Choroid plexus epithelial cell (primary cell): ENCODE measurements at regions not wholly inside any gene's neighbourhood (a gene's known extent, or its start where the extent isn't known, plus 50 kb on each side); places are given as distances from the start of the nearest gene placed in this dataset.

Source experiments
- DNase-seq: peaks from one replicate; pipeline ENCODE4 v3.0.0-alpha.2; 2010; ENCODE audit warnings: low read depth
- H3K4me3 ChIP-seq: 2 replicates; pipeline ENCODE4 v1.5.1; 2011; ENCODE audit warnings: low read depth, mild to moderate bottlenecking, control low read depth, low read length, moderate library complexity
- CTCF ChIP-seq: conservative IDR thresholded peaks from 2 replicates; pipeline ENCODE4 v1.5.1; 2011; ENCODE audit warnings: low read depth, mild to moderate bottlenecking, control low read depth, inconsistent platforms, low read length, moderate library complexity

DNA sequence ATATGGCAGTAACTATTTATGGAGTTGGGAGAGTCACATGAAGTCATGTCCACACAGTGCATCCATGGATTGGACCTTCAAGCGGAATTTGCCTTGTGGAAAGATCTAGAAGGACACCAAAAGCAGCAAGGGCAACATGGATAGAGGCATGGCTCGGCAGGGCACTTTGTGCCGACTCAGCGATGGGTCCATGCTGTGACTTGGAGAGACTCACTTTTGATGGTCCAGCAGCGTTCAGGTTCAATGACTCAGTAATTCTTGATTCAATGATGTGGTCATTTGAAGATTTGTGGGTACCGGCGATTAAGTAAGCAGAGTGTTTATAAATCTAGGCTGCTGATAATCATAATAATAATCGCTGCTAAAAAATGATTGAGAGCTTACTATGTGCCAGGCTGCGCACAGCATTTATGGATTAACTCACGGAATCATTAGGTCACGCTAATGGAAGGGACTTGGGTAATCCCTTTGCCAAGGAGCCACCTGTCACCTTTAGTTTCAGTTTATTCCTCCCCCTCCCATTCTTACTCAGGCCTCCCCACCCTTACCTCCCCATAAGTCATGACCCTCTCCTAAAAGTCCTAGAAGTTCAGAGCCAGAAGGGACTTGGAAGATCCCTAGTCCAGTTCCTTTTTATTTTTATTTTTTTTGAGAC lies 127.5 kb upstream of the CRHR1 start:
- DNase-seq, result no peak
- H3K4me3 ChIP-seq, result no peak overlapping the region
- no peak for TF ChIP-seq CTCF

- no peak overlapping the region for H3K4me3 ChIP-seq
- no peak for DNase-seq
- TF ChIP-seq CTCF, result no peak
These were observed 123.6 kb upstream of the CRHR1 start for GRCh38 chr17:45660474-45660873.

- DNase-seq, result no peak
- TF ChIP-seq CTCF, result no peak
- no peak overlapping the region for H3K4me3 ChIP-seq
These were observed 121.7 kb upstream of the CRHR1 start for GRCh38 chr17:45662432-45662831.

DNA sequence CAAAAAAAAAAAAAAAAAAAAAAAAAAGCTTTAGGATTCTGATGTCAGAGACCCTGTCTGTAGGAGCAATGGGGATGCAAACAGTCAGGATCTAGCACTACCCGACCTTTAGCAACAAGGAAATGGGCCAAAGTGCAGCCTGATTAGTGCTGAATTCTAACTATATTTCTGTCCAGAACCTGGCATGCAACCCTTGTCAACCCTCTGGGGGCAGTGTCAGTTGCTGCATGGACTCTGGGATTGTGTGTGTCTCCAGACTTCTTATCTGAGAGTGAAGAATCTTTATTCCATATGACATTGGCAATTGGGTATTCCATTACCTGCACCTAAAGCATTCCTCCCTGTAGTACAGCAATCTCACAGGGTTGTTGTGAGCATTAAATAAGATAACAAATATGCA lies 120.3 kb upstream of the CRHR1 start:
- H3K4me3 ChIP-seq, result no peak overlapping the region
- TF ChIP-seq CTCF, result no peak
- DNase-seq, result no peak

- DNase-seq, result no peak
- H3K4me3 ChIP-seq, result no peak overlapping the region
- no peak for TF ChIP-seq CTCF
These were observed 119.2 kb upstream of the CRHR1 start for GRCh38 chr17:45664921-45665320.

DNA sequence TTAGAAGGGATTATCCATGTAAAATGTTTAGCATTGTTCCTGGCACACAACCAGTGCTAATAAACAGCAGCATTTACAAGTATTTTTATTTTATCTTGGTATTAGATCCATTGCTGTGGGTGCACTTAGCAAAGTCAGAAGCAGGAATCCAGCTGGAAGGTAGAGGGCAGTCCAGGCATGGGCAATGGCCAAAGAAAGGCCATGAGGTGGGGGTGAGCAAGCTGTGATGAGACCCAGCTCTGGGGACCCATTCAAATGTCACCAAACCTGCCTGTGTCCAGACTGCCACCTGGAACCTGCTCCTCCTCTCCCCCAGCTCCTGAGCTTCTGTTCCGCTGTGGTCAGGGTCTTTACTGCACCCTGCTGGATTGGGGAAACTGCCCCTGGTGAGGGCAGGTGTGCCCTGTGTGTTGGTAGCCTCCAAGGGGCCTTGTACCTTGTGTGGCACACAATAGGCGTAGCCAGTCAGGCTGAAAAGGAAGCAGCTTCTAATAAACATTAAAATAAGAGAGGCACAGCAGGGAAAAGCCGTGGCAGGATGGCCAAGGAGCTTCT lies 118.0 kb upstream of the CRHR1 start:
- DNase-seq, result no peak
- TF ChIP-seq CTCF, result peak; percentile 16

DNA sequence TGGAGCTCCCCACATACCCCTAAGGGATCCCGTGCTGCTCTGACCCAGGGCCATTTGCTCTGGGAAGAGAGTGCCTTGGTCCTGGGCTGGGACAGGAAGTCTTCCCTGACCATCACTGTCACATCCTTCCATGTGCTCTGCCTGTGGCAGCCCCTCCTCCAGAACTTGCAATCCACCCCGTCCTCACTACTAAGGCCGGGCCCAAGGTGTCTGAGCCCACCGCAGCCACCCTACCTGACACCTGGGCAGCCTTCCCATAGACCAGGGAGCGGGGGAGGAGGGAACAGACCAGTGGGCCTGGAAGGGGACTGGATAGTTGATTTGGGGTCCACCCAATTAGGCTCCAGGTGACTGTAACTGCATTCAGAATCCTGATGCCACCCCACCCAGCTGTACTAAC lies 117.5 kb upstream of the CRHR1 start:
- no peak for TF ChIP-seq CTCF
- no peak overlapping the region for H3K4me3 ChIP-seq
- no peak for DNase-seq

More for the DNA sequence above, 118.0 kb upstream of the CRHR1 start:
- no peak overlapping the region for H3K4me3 ChIP-seq
